Ovary (tissue), 3 donors: ENCODE measurements at regions not wholly inside any gene's neighbourhood (a gene's known extent, or its start where the extent isn't known, plus 50 kb on each side); places are given as distances from the start of the nearest gene placed in this dataset.

Experiments used
- CTCF ChIP-seq, 3 donors: fragments of 450-650 bp in 2 of 3; fragments of 200-600 bp in 1 of 3; IDR thresholded peaks; one replicate each; pipeline versions ENCODE4 v1.5.1 to v1.8.0; 2016 to 2022; ENCODE audit warnings: antibody characterized with exemption in 3 of 3, mild to moderate bottlenecking in 1 of 3
- EP300 ChIP-seq: sonication (generic); formaldehyde crosslinking; IDR thresholded peaks from one replicate; pipeline ENCODE4 v1.6.1; 2017; ENCODE audit warnings: antibody characterized with exemption
- POLR2A ChIP-seq: fragments of 450-650 bp; IDR thresholded peaks from one replicate; pipeline ENCODE4 v1.6.1; 2017; ENCODE audit warnings: antibody characterized with exemption, mild to moderate bottlenecking, moderate library complexity
- donor health status: DM: no; HTN: no; CAD: no.

- TF ChIP-seq CTCF (IDR thresholded peaks at IDR 0.05) (no peak), EP300 (no peak), POLR2A (no peak)
These were observed 77.6 kb upstream of the RTL6 start for GRCh38 chr22:44575381-44576268.
